GM19395 (cell line): ENCODE measurements at regions not wholly inside any gene's neighbourhood (a gene's known extent, or its start where the extent isn't known, plus 50 kb on each side); places are given as distances from the start of the nearest gene placed in this dataset.

ENCODE experiments used
- ATAC-seq: cut with Tn5 transposase; IDR thresholded peaks from one replicate; pipeline ENCODE4 v1.9.1; 2021; ENCODE audit warnings: mild to moderate bottlenecking, moderate library complexity; ENCODE audit not compliant: unreplicated experiment

GRCh38 chr9:89874351-89875321 lies 269.8 kb downstream of the GADD45G start:
- ATAC-seq, result no peak

GRCh38 chr9:89877051-89878002 lies 272.5 kb downstream of the GADD45G start:
- no peak for ATAC-seq

- ATAC-seq, result no peak
These were observed 273.2 kb downstream of the GADD45G start for GRCh38 chr9:89878003-89878411.

- no peak for ATAC-seq
These were observed 273.9 kb downstream of the GADD45G start for GRCh38 chr9:89878687-89879086.

GRCh38 chr9:89879276-89879675 lies 274.5 kb downstream of the GADD45G start:
- no peak for ATAC-seq

GRCh38 chr9:89879701-89880100 lies 274.9 kb downstream of the GADD45G start:
- ATAC-seq, result no peak

- no peak for ATAC-seq
These were observed 275.3 kb downstream of the GADD45G start for GRCh38 chr9:89880161-89880560.

GRCh38 chr9:89880721-89881120 lies 275.9 kb downstream of the GADD45G start:
- no peak for ATAC-seq

- no peak for ATAC-seq
These were observed 276.6 kb downstream of the GADD45G start for GRCh38 chr9:89881431-89881830.

GRCh38 chr9:89882930-89883361 lies 278.1 kb downstream of the GADD45G start:
- ATAC-seq, result no peak

GRCh38 chr9:89883401-89884341 lies 278.9 kb downstream of the GADD45G start:
- ATAC-seq, result no peak

- ATAC-seq, result no peak
These were observed 279.7 kb downstream of the GADD45G start for GRCh38 chr9:89884356-89885083.

GRCh38 chr9:89885156-89885555 lies 280.3 kb downstream of the GADD45G start:
- no peak for ATAC-seq

GRCh38 chr9:89886281-89886700 lies 281.5 kb downstream of the GADD45G start:
- ATAC-seq, result no peak

- ATAC-seq, result no peak
These were observed 282.5 kb downstream of the GADD45G start for GRCh38 chr9:89887286-89887685.

GRCh38 chr9:89888233-89888632 lies 283.4 kb downstream of the GADD45G start:
- ATAC-seq, result no peak

- ATAC-seq, result no peak
These were observed 283.9 kb downstream of the GADD45G start for GRCh38 chr9:89888677-89889076.

- ATAC-seq, result no peak
These were observed 285.1 kb downstream of the GADD45G start for GRCh38 chr9:89889865-89890264.

GRCh38 chr9:89890326-89890980 lies 285.6 kb downstream of the GADD45G start:
- ATAC-seq, result no peak
